22Rv1 (cell line): ENCODE measurements at regions not wholly inside any gene's neighbourhood (a gene's known extent, or its start where the extent isn't known, plus 50 kb on each side); places are given as distances from the start of the nearest gene placed in this dataset.

Experiments used
- ZFX ChIP-seq: fragments of 450-650 bp; IDR thresholded peaks from 2 replicates; pipeline ENCODE4 v1.6.1; 2017; ENCODE audit warnings: antibody characterized with exemption, borderline replicate concordance
- TF ChIP-seq, protein P1 (sequence below): fragments of 450-650 bp; IDR thresholded peaks from 2 replicates; pipeline ENCODE4 v1.5.1; 2017; ENCODE audit warnings: mild to moderate bottlenecking

DNA sequence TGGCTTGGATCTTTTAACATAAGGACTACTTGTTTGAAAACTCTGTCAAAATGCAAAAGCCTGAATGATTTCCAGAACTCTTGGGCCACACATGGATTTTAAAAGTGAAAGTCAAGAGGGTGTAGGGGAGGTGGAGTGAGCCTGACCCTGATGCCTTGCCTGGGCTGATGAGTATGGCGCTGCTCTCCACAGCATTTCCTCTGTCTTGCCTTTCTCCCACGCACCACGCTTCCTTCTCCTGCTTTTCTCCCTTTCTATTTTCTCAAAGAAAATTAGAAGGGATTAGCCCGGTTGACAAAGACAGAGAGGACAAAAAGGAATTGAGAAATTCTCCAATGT, 207.0 kb upstream of the CCDC68 start:
- TF ChIP-seq, protein P1, sequence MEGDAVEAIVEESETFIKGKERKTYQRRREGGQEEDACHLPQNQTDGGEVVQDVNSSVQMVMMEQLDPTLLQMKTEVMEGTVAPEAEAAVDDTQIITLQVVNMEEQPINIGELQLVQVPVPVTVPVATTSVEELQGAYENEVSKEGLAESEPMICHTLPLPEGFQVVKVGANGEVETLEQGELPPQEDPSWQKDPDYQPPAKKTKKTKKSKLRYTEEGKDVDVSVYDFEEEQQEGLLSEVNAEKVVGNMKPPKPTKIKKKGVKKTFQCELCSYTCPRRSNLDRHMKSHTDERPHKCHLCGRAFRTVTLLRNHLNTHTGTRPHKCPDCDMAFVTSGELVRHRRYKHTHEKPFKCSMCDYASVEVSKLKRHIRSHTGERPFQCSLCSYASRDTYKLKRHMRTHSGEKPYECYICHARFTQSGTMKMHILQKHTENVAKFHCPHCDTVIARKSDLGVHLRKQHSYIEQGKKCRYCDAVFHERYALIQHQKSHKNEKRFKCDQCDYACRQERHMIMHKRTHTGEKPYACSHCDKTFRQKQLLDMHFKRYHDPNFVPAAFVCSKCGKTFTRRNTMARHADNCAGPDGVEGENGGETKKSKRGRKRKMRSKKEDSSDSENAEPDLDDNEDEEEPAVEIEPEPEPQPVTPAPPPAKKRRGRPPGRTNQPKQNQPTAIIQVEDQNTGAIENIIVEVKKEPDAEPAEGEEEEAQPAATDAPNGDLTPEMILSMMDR: no peak
- TF ChIP-seq ZFX: no peak
